ENCODE measurements at regions not wholly inside any gene's neighbourhood (a gene's known extent, or its start where the extent isn't known, plus 50 kb on each side); places are given as distances from the start of the nearest gene placed in this dataset.
"Not testable (repeated sequence)": the region's sequence is repeated elsewhere in the genome, so short reads cannot be mapped to it uniquely, and the experiment has no call there.

- DNase-seq, result not testable (repeated sequence)
Observed at GRCh38 chr10:78096486-78096885, 62.8 kb downstream of the RPS24 start.

- not testable (repeated sequence) for DNase-seq
Observed at GRCh38 chr10:78102593-78102992, 68.9 kb downstream of the RPS24 start.

GRCh38 chr10:78109210-78109609 is 75.5 kb downstream of the RPS24 start:
- no peak for DNase-seq

GRCh38 chr10:78115135-78115853 is 81.6 kb downstream of the RPS24 start:
- DNase-seq, result no peak

GRCh38 chr10:78116361-78116760 is 82.7 kb downstream of the RPS24 start:
- no peak for DNase-seq

GRCh38 chr10:78118591-78118990 is 84.9 kb downstream of the RPS24 start:
- no peak for DNase-seq

GRCh38 chr10:78121801-78122200 is 88.1 kb downstream of the RPS24 start:
- no peak for DNase-seq

GRCh38 chr10:78124167-78124566 is 90.5 kb downstream of the RPS24 start:
- no peak for DNase-seq

GRCh38 chr10:78129211-78129610 is 95.5 kb downstream of the RPS24 start:
- no peak for DNase-seq

- DNase-seq, result no peak
Observed at GRCh38 chr10:78130966-78131710, 97.5 kb downstream of the RPS24 start.

- DNase-seq, result no peak
Observed at GRCh38 chr10:78134773-78135306, 101.2 kb downstream of the RPS24 start.

- no peak for DNase-seq
Observed at GRCh38 chr10:78137147-78137546, 103.5 kb downstream of the RPS24 start.

GRCh38 chr10:78139341-78139740 is 105.7 kb downstream of the RPS24 start:
- DNase-seq, result no peak

- DNase-seq, result no peak
Observed at GRCh38 chr10:78140066-78140630, 106.5 kb downstream of the RPS24 start.

- DNase-seq, result no peak
Observed at GRCh38 chr10:78143576-78143975, 109.9 kb downstream of the RPS24 start.

GRCh38 chr10:78146200-78146599 is 112.5 kb downstream of the RPS24 start:
- DNase-seq, result no peak

- DNase-seq, result no peak
Observed at GRCh38 chr10:78147202-78147601, 113.5 kb downstream of the RPS24 start.

- DNase-seq, result no peak
Observed at GRCh38 chr10:78148216-78148960, 114.7 kb downstream of the RPS24 start.

GRCh38 chr10:78148961-78149612 is 115.4 kb downstream of the RPS24 start:
- no peak for DNase-seq

GRCh38 chr10:78150756-78151155 is 117.1 kb downstream of the RPS24 start:
- no peak for DNase-seq

GRCh38 chr10:78155722-78156121 is 122.1 kb downstream of the RPS24 start:
- DNase-seq, result no peak

GRCh38 chr10:78160591-78160990 is 126.9 kb downstream of the RPS24 start:
- DNase-seq, result no peak

GRCh38 chr10:78162853-78163252 is 129.2 kb downstream of the RPS24 start:
- DNase-seq, result no peak

Measured in NCI-H187 treated with DMSO at 0.1 percent for 48 hours (cell line).